Keratinocyte (primary cell): ENCODE measurements at regions not wholly inside any gene's neighbourhood (a gene's known extent, or its start where the extent isn't known, plus 50 kb on each side); places are given as distances from the start of the nearest gene placed in this dataset.

Source experiments
- DNase-seq: peaks from one replicate; pipeline ENCODE4 v3.0.0-alpha.2; 2011; ENCODE audit warnings: low read depth, missing footprints, low spot score
- FAIRE-seq: peaks from 2 replicates; lab custom pipeline; 2011; peaks lifted over from hg19 to GRCh38; lab: Jason Lieb, UNC
- H2AFZ ChIP-seq: 2 replicates; pipeline ENCODE4 v1.6.0; 2012; ENCODE audit warnings: low read length, control low read depth, inconsistent platforms; ENCODE audit not compliant: control insufficient read depth
- H3K27ac ChIP-seq: 2 replicates; pipeline ENCODE4 v1.5.1; 2011; ENCODE audit warnings: low read length; ENCODE audit not compliant: control insufficient read depth, insufficient read depth
- H3K27me3 ChIP-seq: 3 replicates; pipeline ENCODE4 v1.6.0; 2011; ENCODE audit warnings: low read length; ENCODE audit not compliant: control insufficient read depth, insufficient read depth; ENCODE audit errors: extremely low read depth
- H3K36me3 ChIP-seq, 2 experiments: 2 replicates in 1 of 2; 3 replicates in 1 of 2; pipeline ENCODE4 v1.5.1; 2011; ENCODE audit warnings: low read length in 2 of 2, mild to moderate bottlenecking in 1 of 2; ENCODE audit not compliant: control insufficient read depth in 2 of 2, insufficient read depth in 2 of 2; ENCODE audit errors: extremely low read depth in 1 of 2
- H3K4me1 ChIP-seq: 3 replicates; pipeline ENCODE4 v1.5.1; 2011; ENCODE audit warnings: low read length; ENCODE audit not compliant: control insufficient read depth, insufficient read depth; ENCODE audit errors: extremely low read depth
- H3K4me2 ChIP-seq: 3 replicates; pipeline ENCODE4 v1.6.0; 2011; ENCODE audit warnings: low read depth, low read length; ENCODE audit not compliant: control insufficient read depth, insufficient read depth; ENCODE audit errors: extremely low read depth
- H3K4me3 ChIP-seq, 3 experiments: fragments of 200-600 bp in 1 of 3; sonication (generic) in 1 of 3; 2 replicates in 2 of 3; 3 replicates in 1 of 3; pipeline ENCODE4 v1.5.1; 2011 to 2016; ENCODE audit warnings: low read length in 3 of 3, mild to moderate bottlenecking in 3 of 3, control low read depth in 2 of 3, inconsistent platforms in 1 of 3, low read depth in 1 of 3, mixed read lengths in 1 of 3, mixed run types in 1 of 3, moderate library complexity in 1 of 3; ENCODE audit not compliant: control insufficient read depth in 2 of 3, insufficient read depth in 2 of 3; ENCODE audit errors: extremely low read depth in 1 of 3
- H3K79me2 ChIP-seq: 2 replicates; pipeline ENCODE4 v1.6.0; 2012; ENCODE audit warnings: low read length; ENCODE audit not compliant: control insufficient read depth, insufficient read depth
- H3K9ac ChIP-seq: 3 replicates; pipeline ENCODE4 v1.6.0; 2011; ENCODE audit warnings: low read length; ENCODE audit not compliant: control insufficient read depth, insufficient read depth; ENCODE audit errors: extremely low read depth
- H3K9me1 ChIP-seq: 3 replicates; pipeline ENCODE4 v1.6.0; 2011; ENCODE audit warnings: low read length; ENCODE audit not compliant: control insufficient read depth, insufficient read depth; ENCODE audit errors: extremely low read depth
- H3K9me3 ChIP-seq: 2 replicates; pipeline ENCODE4 v1.5.1; 2012; ENCODE audit warnings: low read depth, low read length; ENCODE audit not compliant: control insufficient read depth
- H4K20me1 ChIP-seq: 3 replicates; pipeline ENCODE4 v1.6.0; 2011; ENCODE audit warnings: low read length; ENCODE audit not compliant: control insufficient read depth, insufficient read depth; ENCODE audit errors: extremely low read depth
- EZH2 ChIP-seq: IDR thresholded peaks from one replicate; pipeline ENCODE4 v1.6.1; 2012; ENCODE audit warnings: inconsistent platforms, mild to moderate bottlenecking, low read length, moderate library complexity
- dilution Hi-C: fragments of 300-500 bp; cut with MboI; formaldehyde crosslinking; loops from one replicate; pipeline ENCODE4 v1.7.0; 2020; ENCODE audit warnings: low sequenced_read_pairs; ENCODE audit not compliant: extremely low pct_ligation_motif_present
- TF ChIP-seq, protein P1 (sequence below), 3 experiments: IDR thresholded peaks in 1 of 3; conservative IDR thresholded peaks in 1 of 3; optimal IDR thresholded peaks in 1 of 3; 2 replicates in 2 of 3; 3 replicates in 1 of 3; pipeline versions ENCODE3 to v1.5.1; 2011; ENCODE audit warnings: low read length in 3 of 3, mild to moderate bottlenecking in 3 of 3, moderate library complexity in 2 of 3, control low read depth in 1 of 3, inconsistent platforms in 1 of 3; ENCODE audit not compliant: insufficient read depth in 2 of 3; ENCODE audit errors: extremely low read depth in 1 of 3

DNA sequence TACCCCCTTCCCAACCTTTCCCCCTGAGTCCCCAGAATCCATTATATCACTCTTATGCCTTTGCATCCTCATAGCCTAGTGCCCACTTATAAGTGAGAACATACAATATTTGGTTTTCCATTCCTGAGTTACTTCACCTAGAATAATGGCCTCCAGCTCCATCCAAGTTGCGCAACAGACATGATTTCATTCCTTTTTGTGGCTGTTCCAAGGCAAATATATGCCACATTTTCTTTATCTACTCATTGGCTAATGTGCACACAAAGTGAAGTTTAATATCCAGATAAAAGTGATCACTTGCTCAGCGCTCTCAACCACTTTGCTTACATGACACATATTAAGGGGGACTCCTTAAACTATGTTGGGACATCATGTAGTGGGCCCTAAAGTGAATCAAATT is 72.4 kb upstream of the TIAM1 start:
- dilution Hi-C loops = no loop called here
- TF ChIP-seq EZH2 = no peak
- TF ChIP-seq, protein P1, sequence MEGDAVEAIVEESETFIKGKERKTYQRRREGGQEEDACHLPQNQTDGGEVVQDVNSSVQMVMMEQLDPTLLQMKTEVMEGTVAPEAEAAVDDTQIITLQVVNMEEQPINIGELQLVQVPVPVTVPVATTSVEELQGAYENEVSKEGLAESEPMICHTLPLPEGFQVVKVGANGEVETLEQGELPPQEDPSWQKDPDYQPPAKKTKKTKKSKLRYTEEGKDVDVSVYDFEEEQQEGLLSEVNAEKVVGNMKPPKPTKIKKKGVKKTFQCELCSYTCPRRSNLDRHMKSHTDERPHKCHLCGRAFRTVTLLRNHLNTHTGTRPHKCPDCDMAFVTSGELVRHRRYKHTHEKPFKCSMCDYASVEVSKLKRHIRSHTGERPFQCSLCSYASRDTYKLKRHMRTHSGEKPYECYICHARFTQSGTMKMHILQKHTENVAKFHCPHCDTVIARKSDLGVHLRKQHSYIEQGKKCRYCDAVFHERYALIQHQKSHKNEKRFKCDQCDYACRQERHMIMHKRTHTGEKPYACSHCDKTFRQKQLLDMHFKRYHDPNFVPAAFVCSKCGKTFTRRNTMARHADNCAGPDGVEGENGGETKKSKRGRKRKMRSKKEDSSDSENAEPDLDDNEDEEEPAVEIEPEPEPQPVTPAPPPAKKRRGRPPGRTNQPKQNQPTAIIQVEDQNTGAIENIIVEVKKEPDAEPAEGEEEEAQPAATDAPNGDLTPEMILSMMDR (optimal IDR thresholded peaks at IDR 0.05 in 1 of 3, IDR thresholded peaks at IDR 0.05 in 1 of 3, conservative IDR thresholded peaks at IDR 0.05 in 1 of 3; ENCODE audit: extremely low read depth in 1 of 3, insufficient read depth in 2 of 3, low read length in 3 of 3) = no peak
- Histone ChIP-seq H3K27me3 (no peaks in the 10 kb centered on the region), H3K9me3 (no peaks in the 10 kb centered on the region), H3K36me3 (no peaks in the 10 kb centered on the region), H3K4me1 (no peaks in the 10 kb centered on the region), H3K4me3 (no peak overlapping the region), H3K9me1 (no peaks in the 10 kb centered on the region), H3K27ac (no peak overlapping the region), H3K79me2 (no peaks in the 10 kb centered on the region), H2AFZ (no peak overlapping the region), H4K20me1 (no peaks in the 10 kb centered on the region), H3K4me2 (no peak overlapping the region), H3K9ac (no peak overlapping the region)
- FAIRE-seq (no peak), DNase-seq (no peak)

DNA sequence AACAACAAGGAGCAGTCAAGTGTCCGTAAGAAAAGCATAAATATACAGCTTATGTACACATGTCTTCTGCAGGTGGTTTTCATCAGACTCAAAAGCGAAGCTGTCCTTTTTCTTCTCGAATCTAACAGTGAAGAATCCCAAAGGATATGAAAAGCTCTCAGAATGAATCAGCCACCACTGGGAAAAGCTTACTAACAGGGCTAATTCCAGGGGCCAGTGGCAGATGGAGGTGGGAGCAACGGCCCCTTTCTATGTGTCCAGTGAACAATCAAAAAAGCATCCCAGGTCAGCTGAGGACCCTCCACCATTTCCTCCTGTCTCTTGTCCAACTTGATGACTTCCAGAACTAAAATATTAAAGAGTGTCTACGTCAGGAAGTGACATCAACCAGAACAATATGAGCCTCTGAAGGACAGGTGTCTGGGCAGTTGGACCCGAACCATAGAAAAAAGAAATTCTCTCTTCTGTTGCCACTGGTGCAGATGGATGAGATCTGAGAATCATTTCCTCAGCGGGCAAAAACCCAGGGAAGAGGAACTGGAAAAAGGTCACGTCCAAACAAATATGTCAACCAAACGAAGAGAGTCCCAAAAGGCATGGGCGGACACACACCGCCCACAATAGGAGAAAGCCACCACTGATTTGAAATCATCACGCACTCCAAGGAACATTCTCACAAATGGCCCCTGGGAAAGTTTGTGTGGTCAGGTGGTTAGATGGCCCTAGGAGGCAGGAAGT is 70.4 kb upstream of the TIAM1 start:
- H3K27me3 ChIP-seq = no peaks in the 10 kb centered on the region
- no peak overlapping the region for H3K4me2 ChIP-seq
- no peaks in the 10 kb centered on the region for H3K9me3 ChIP-seq
- H3K36me3 ChIP-seq = no peaks in the 10 kb centered on the region
- H3K27ac ChIP-seq = no peak overlapping the region
- H3K4me1 ChIP-seq = no peaks in the 10 kb centered on the region
- H4K20me1 ChIP-seq = no peaks in the 10 kb centered on the region
- FAIRE-seq = no peak
- DNase-seq = no peak
- no peak overlapping the region for H3K4me3 ChIP-seq
- TF ChIP-seq, protein P1 (optimal IDR thresholded peaks at IDR 0.05 in 1 of 3, IDR thresholded peaks at IDR 0.05 in 1 of 3, conservative IDR thresholded peaks at IDR 0.05 in 1 of 3; ENCODE audit: extremely low read depth in 1 of 3, insufficient read depth in 2 of 3, low read length in 3 of 3) = no peak
- no peak for TF ChIP-seq EZH2
- no peaks in the 10 kb centered on the region for H3K9me1 ChIP-seq
- H2AFZ ChIP-seq = no peak overlapping the region
- no peak overlapping the region for H3K9ac ChIP-seq
- H3K79me2 ChIP-seq = no peaks in the 10 kb centered on the region
- dilution Hi-C loops = no loop called here
